CD14-positive monocyte (primary cell): ENCODE measurements at regions not wholly inside any gene's neighbourhood (a gene's known extent, or its start where the extent isn't known, plus 50 kb on each side); places are given as distances from the start of the nearest gene placed in this dataset.

Experiments used
- DNase-seq, 3 donors: peaks; one replicate each; pipeline ENCODE4 v3.0.0-alpha.2; 2011 to 2022
- H2AFZ ChIP-seq: 2 replicates; pipeline ENCODE4 v1.6.0; 2012; ENCODE audit warnings: mild to moderate bottlenecking, low read depth, low read length, inconsistent platforms; ENCODE audit not compliant: insufficient read depth, poor library complexity, severe bottlenecking
- H3K27ac ChIP-seq, 2 donors: 1 replicate in 1 of 2; 2 replicates in 1 of 2; pipeline ENCODE4 v1.5.1; 2012 to 2013; ENCODE audit warnings: low read length in 2 of 2, control low read depth in 1 of 2, inconsistent platforms in 1 of 2, low read depth in 1 of 2, mild to moderate bottlenecking in 1 of 2
- H3K27me3 ChIP-seq, 2 donors: one replicate each; pipeline versions ENCODE4 v1.6.0 to v1.6.1; 2011 to 2013; ENCODE audit warnings: low read length in 2 of 2; ENCODE audit not compliant: control insufficient read depth in 2 of 2, insufficient read depth in 2 of 2
- H3K36me3 ChIP-seq, 2 donors: replicated peaks in 1 of 2; 1 replicate in 1 of 2; 2 replicates in 1 of 2; pipeline versions ENCODE4 v1.5.1 to v1.6.1; 2012 to 2013; ENCODE audit warnings: low read length in 2 of 2, control low read depth in 1 of 2, inconsistent platforms in 1 of 2, mild to moderate bottlenecking in 1 of 2; ENCODE audit not compliant: insufficient read depth in 2 of 2, control insufficient read depth in 1 of 2
- H3K4me1 ChIP-seq, 2 donors: 1 replicate in 1 of 2; 2 replicates in 1 of 2; pipeline versions ENCODE4 v1.5.1 to v1.6.1; 2012 to 2013; ENCODE audit warnings: low read length in 2 of 2, control low read depth in 1 of 2, inconsistent platforms in 1 of 2, mild to moderate bottlenecking in 1 of 2, moderate library complexity in 1 of 2; ENCODE audit not compliant: insufficient read depth in 2 of 2, control insufficient read depth in 1 of 2
- H3K4me2 ChIP-seq: replicated peaks from 2 replicates; pipeline ENCODE3; 2012; ENCODE audit warnings: low read length, moderate library complexity, mild to moderate bottlenecking; ENCODE audit not compliant: poor library complexity, severe bottlenecking; ENCODE audit errors: extremely low read depth
- H3K4me3 ChIP-seq, 3 experiments: fragments of 200-600 bp in 1 of 3; sonication (generic) in 1 of 3; replicated peaks in 1 of 3; 1 replicate in 2 of 3; 2 replicates in 1 of 3; pipeline ENCODE4 v1.5.1; 2011 to 2013; ENCODE audit warnings: low read length in 3 of 3, mild to moderate bottlenecking in 3 of 3, control low read depth in 2 of 3, low read depth in 2 of 3, inconsistent platforms in 1 of 3, moderate library complexity in 1 of 3
- H3K79me2 ChIP-seq: 2 replicates; pipeline ENCODE4 v1.6.0; 2012; ENCODE audit warnings: mild to moderate bottlenecking, control low read depth, inconsistent platforms, low read length, moderate library complexity; ENCODE audit not compliant: insufficient read depth
- H3K9ac ChIP-seq: 2 replicates; pipeline ENCODE4 v1.6.0; 2017; ENCODE audit warnings: low read length, mild to moderate bottlenecking; ENCODE audit not compliant: insufficient read depth, poor library complexity, severe bottlenecking
- H3K9me3 ChIP-seq, 2 donors: replicated peaks in 1 of 2; 1 replicate in 1 of 2; 2 replicates in 1 of 2; pipeline versions ENCODE4 v1.5.1 to v1.6.1; 2012 to 2013; ENCODE audit warnings: low read length in 2 of 2, control low read depth in 1 of 2; ENCODE audit not compliant: control insufficient read depth in 1 of 2, insufficient read depth in 1 of 2
- H4K20me1 ChIP-seq: 2 replicates; pipeline ENCODE4 v1.6.0; 2012; ENCODE audit warnings: mild to moderate bottlenecking, low read length, control low read depth, moderate library complexity; ENCODE audit not compliant: insufficient read depth
- H3K27ac Mint-ChIP-seq, 7 donors: one replicate each; pipeline ENCODE4 v1.8.0; 2020; ENCODE audit warnings: mild to moderate bottlenecking in 7 of 7, mixed read lengths in 7 of 7, moderate library complexity in 6 of 7, inconsistent platforms in 2 of 7
- H3K27me3 Mint-ChIP-seq, 3 donors: one replicate each; pipeline ENCODE4 v1.8.0; 2021 to 2022; ENCODE audit warnings: low read depth in 3 of 3, mild to moderate bottlenecking in 3 of 3, mixed read lengths in 3 of 3, moderate library complexity in 3 of 3, inconsistent platforms in 1 of 3
- H3K36me3 Mint-ChIP-seq, 2 donors: one replicate each; pipeline ENCODE4 v1.8.0; 2020; ENCODE audit warnings: mixed read lengths in 2 of 2, inconsistent platforms in 1 of 2, mild to moderate bottlenecking in 1 of 2
- H3K4me1 Mint-ChIP-seq: one replicate; pipeline ENCODE4 v1.8.0; 2020; ENCODE audit warnings: mild to moderate bottlenecking, mixed read lengths
- H3K4me3 Mint-ChIP-seq, 2 donors: one replicate each; pipeline ENCODE4 v1.8.0; 2020; ENCODE audit warnings: mild to moderate bottlenecking in 2 of 2, mixed read lengths in 2 of 2, moderate library complexity in 1 of 2
- H3K9me3 Mint-ChIP-seq, 7 donors: one replicate each; pipeline ENCODE4 v1.8.0; 2020 to 2022; ENCODE audit warnings: mixed read lengths in 7 of 7, mild to moderate bottlenecking in 6 of 7, moderate library complexity in 6 of 7, inconsistent platforms in 2 of 7
- CTCF ChIP-seq: fragments of 200-600 bp; IDR thresholded peaks from one replicate; pipeline ENCODE4 v1.8.0; 2022; ENCODE audit warnings: antibody characterized with exemption, mild to moderate bottlenecking
- WGBS: methylation state at CpG from one replicate; pipeline ENCODE4 v1.1.5; 2013; ENCODE audit warnings: missing lambda C conversion rate; ENCODE audit not compliant: insufficient coverage; 5-methylcytosine and 5-hydroxymethylcytosine counted together
- intact Hi-C, 2 donors: fragments of 100-400 bp; cut with micrococcal nuclease; formaldehyde crosslinking; loops; one replicate each; pipeline versions ENCODE4 v1.15.0 to v1.15.1; 2023

DNA sequence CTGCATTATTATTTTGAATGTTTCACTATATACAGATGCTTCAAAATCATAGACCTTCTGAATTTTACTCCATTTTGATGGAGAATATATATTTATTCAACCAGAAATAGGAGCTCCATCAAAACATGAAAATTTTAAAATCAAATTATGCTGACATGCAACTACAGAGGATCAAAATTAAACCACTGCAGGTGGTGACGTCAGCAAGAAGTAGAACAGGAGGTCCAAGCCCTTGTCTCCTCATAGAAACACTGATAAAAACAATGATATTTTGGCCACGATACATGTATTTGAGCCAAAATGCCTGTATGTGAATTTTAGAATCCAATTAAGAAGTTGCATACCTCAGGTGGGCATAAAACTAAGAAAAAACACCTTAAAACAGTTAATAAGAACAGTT is 236.6 kb upstream of the FBXL7 start:
- Histone ChIP-seq H3K36me3 (no peaks in the 10 kb centered on the region), H3K9me3 (peaks cover 2 to 3% of the 10 kb centered on the region in 2 donors), H2AFZ (no peak overlapping the region), H3K4me3 (no peak overlapping the region), H3K27ac (no peak overlapping the region), H3K9ac (no peak overlapping the region), H3K4me2 (no peak overlapping the region), H3K4me1 (no peaks in the 10 kb centered on the region), H3K27me3 (no peaks in the 10 kb centered on the region), H3K79me2 (no peaks in the 10 kb centered on the region), H4K20me1 (no peaks in the 10 kb centered on the region)
- H3K4me3 Mint-ChIP-seq = no peak overlapping the region
- no peaks in the 10 kb centered on the region for H3K36me3 Mint-ChIP-seq
- no peaks in the 10 kb centered on the region for H3K4me1 Mint-ChIP-seq
- H3K9me3 Mint-ChIP-seq = peaks cover 0 to 3% (median 0%) of the 10 kb centered on the region in 7 donors
- no peak for TF ChIP-seq CTCF
- intact Hi-C loops = no loop called here
- H3K27me3 Mint-ChIP-seq = no peaks in the 10 kb centered on the region
- H3K27ac Mint-ChIP-seq = no peak overlapping the region
- DNase-seq = no peak
- WGBS = no CpG with 5 or more reads among the region's 2 CpGs

GRCh38 chr5:15261269-15261995 is 238.5 kb upstream of the FBXL7 start:
- DNase-seq = no peak
- Mint-ChIP-seq H3K9me3 (peaks cover 0 to 3% (median 0%) of the 10 kb centered on the region in 7 donors), H3K4me3 (no peak overlapping the region), H3K27me3 (no peaks in the 10 kb centered on the region), H3K4me1 (no peaks in the 10 kb centered on the region), H3K27ac (no peak overlapping the region), H3K36me3 (no peaks in the 10 kb centered on the region)
- no peaks in the 10 kb centered on the region for H3K4me1 ChIP-seq
- no peak overlapping the region for H3K9ac ChIP-seq
- H3K4me2 ChIP-seq = no peak overlapping the region
- H3K27ac ChIP-seq = no peak overlapping the region
- H2AFZ ChIP-seq = no peak overlapping the region
- no peaks in the 10 kb centered on the region for H4K20me1 ChIP-seq
- H3K9me3 ChIP-seq = peaks cover 0 to 3% of the 10 kb centered on the region in 2 donors
- intact Hi-C loops = no loop called here
- no peaks in the 10 kb centered on the region for H3K27me3 ChIP-seq
- no peaks in the 10 kb centered on the region for H3K79me2 ChIP-seq
- H3K36me3 ChIP-seq = no peaks in the 10 kb centered on the region
- H3K4me3 ChIP-seq = no peak overlapping the region
- TF ChIP-seq CTCF = no peak
